ENCODE measurements at regions not wholly inside any gene's neighbourhood (a gene's known extent, or its start where the extent isn't known, plus 50 kb on each side); places are given as distances from the start of the nearest gene placed in this dataset.

DNA sequence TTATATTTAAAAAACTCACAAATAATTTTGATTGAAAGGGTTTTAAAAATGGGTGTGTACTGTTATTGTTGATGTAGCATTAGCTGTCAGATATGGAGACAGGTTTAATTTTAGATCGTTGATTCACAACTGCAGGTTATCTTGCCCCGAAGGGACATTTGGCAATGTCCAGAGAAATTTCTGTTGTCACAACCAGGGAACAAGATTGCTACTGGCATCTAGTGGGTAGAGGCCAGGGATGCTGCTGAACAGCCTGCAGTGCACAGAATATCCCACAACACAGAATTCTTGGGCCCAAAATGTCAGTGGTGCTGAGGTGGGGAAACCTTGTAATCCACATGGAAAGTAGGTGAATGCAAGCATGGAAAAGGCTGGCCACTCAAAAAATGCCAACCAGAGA, 114.9 kb downstream of the MAGEB17 start:
- TF ChIP-seq, protein P1, sequence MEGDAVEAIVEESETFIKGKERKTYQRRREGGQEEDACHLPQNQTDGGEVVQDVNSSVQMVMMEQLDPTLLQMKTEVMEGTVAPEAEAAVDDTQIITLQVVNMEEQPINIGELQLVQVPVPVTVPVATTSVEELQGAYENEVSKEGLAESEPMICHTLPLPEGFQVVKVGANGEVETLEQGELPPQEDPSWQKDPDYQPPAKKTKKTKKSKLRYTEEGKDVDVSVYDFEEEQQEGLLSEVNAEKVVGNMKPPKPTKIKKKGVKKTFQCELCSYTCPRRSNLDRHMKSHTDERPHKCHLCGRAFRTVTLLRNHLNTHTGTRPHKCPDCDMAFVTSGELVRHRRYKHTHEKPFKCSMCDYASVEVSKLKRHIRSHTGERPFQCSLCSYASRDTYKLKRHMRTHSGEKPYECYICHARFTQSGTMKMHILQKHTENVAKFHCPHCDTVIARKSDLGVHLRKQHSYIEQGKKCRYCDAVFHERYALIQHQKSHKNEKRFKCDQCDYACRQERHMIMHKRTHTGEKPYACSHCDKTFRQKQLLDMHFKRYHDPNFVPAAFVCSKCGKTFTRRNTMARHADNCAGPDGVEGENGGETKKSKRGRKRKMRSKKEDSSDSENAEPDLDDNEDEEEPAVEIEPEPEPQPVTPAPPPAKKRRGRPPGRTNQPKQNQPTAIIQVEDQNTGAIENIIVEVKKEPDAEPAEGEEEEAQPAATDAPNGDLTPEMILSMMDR (IDR thresholded peaks at IDR 0.05), result no peak
- TF ChIP-seq POLR2AphosphoS5 (IDR thresholded peaks at IDR 0.05) (no peak), POLR2A (IDR thresholded peaks at IDR 0.05; ENCODE audit: low read depth) (no peak)
